Fibroblast of lung (primary cell): ENCODE measurements at regions not wholly inside any gene's neighbourhood (a gene's known extent, or its start where the extent isn't known, plus 50 kb on each side); places are given as distances from the start of the nearest gene placed in this dataset.

Experiments used
- DNase-seq, 2 donors: peaks; one replicate each; pipeline versions ENCODE4 v3.0.0 to v3.0.0-alpha.2; 2010; ENCODE audit warnings: low read depth in 2 of 2
- H2AFZ ChIP-seq: 2 replicates; pipeline ENCODE4 v1.5.1; 2012; ENCODE audit warnings: low read length, control low read depth, inconsistent platforms
- H3K27ac ChIP-seq: 2 replicates; pipeline ENCODE4 v1.5.1; 2011; ENCODE audit warnings: low read length, control low read depth; ENCODE audit not compliant: insufficient read depth
- H3K27me3 ChIP-seq: 2 replicates; pipeline ENCODE4 v1.5.1; 2011; ENCODE audit warnings: mild to moderate bottlenecking, low read length; ENCODE audit not compliant: control insufficient read depth, insufficient read depth
- H3K36me3 ChIP-seq: 2 replicates; pipeline ENCODE4 v1.5.1; 2011; ENCODE audit warnings: low read length; ENCODE audit not compliant: control insufficient read depth, insufficient read depth
- H3K4me1 ChIP-seq: 2 replicates; pipeline ENCODE4 v1.5.1; 2011; ENCODE audit warnings: low read length; ENCODE audit not compliant: control insufficient read depth, insufficient read depth; ENCODE audit errors: extremely low read depth
- H3K4me2 ChIP-seq: 2 replicates; pipeline ENCODE4 v1.5.1; 2011; ENCODE audit warnings: low read length, control low read depth; ENCODE audit not compliant: insufficient read depth; ENCODE audit errors: extremely low read depth
- H3K4me3 ChIP-seq, 4 experiments: fragments of 200-600 bp in 1 of 4; sonication (generic) in 1 of 4; replicated peaks in 1 of 4; 2 replicates each; pipeline ENCODE4 v1.5.1; 2011 to 2016; ENCODE audit warnings: low read length in 4 of 4, low read depth in 3 of 4, mild to moderate bottlenecking in 3 of 4, control low read depth in 2 of 4, inconsistent platforms in 1 of 4, mixed read lengths in 1 of 4; ENCODE audit not compliant: insufficient read depth in 1 of 4; ENCODE audit errors: control extremely low read depth in 1 of 4
- H3K79me2 ChIP-seq: 2 replicates; pipeline ENCODE4 v1.5.1; 2012; ENCODE audit warnings: mild to moderate bottlenecking, low read length, inconsistent platforms; ENCODE audit not compliant: control insufficient read depth, insufficient read depth
- H3K9ac ChIP-seq: 2 replicates; pipeline ENCODE4 v1.5.1; 2011; ENCODE audit warnings: mild to moderate bottlenecking, low read length, control low read depth; ENCODE audit not compliant: insufficient read depth
- H3K9me3 ChIP-seq: 2 replicates; pipeline ENCODE4 v1.5.1; 2012; ENCODE audit warnings: low read depth, low read length; ENCODE audit not compliant: control insufficient read depth, insufficient read depth
- H4K20me1 ChIP-seq: 2 replicates; pipeline ENCODE4 v1.5.1; 2011; ENCODE audit warnings: low read length; ENCODE audit not compliant: control insufficient read depth, insufficient read depth; ENCODE audit errors: extremely low read depth
- EZH2 ChIP-seq: IDR thresholded peaks from 2 replicates; pipeline ENCODE4 v1.5.1; 2012; ENCODE audit warnings: low read length, control low read depth, mild to moderate bottlenecking; ENCODE audit errors: missing control alignments
- TF ChIP-seq, protein P1 (sequence below), 2 donors: IDR thresholded peaks in 1 of 2; conservative IDR thresholded peaks in 1 of 2; 1 replicate in 1 of 2; 2 replicates in 1 of 2; pipeline ENCODE4 v1.5.1; 2011 to 2012; ENCODE audit warnings: low read length in 2 of 2, control low read depth in 1 of 2, inconsistent platforms in 1 of 2, low read depth in 1 of 2, mild to moderate bottlenecking in 1 of 2

- Histone ChIP-seq H2AFZ (no peak overlapping the region), H3K4me2 (no peak overlapping the region), H3K27me3 (no peaks in the 10 kb centered on the region), H3K79me2 (no peaks in the 10 kb centered on the region), H3K36me3 (no peaks in the 10 kb centered on the region), H3K4me1 (no peaks in the 10 kb centered on the region), H4K20me1 (no peaks in the 10 kb centered on the region), H3K9ac (no peak overlapping the region), H3K9me3 (no peaks in the 10 kb centered on the region), H3K27ac (no peak overlapping the region), H3K4me3 (no peak overlapping the region)
- TF ChIP-seq, protein P1, sequence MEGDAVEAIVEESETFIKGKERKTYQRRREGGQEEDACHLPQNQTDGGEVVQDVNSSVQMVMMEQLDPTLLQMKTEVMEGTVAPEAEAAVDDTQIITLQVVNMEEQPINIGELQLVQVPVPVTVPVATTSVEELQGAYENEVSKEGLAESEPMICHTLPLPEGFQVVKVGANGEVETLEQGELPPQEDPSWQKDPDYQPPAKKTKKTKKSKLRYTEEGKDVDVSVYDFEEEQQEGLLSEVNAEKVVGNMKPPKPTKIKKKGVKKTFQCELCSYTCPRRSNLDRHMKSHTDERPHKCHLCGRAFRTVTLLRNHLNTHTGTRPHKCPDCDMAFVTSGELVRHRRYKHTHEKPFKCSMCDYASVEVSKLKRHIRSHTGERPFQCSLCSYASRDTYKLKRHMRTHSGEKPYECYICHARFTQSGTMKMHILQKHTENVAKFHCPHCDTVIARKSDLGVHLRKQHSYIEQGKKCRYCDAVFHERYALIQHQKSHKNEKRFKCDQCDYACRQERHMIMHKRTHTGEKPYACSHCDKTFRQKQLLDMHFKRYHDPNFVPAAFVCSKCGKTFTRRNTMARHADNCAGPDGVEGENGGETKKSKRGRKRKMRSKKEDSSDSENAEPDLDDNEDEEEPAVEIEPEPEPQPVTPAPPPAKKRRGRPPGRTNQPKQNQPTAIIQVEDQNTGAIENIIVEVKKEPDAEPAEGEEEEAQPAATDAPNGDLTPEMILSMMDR (conservative IDR thresholded peaks at IDR 0.05 in 1 of 2, IDR thresholded peaks at IDR 0.05 in 1 of 2; ENCODE audit: low read depth in 1 of 2, low read length in 2 of 2): no peak
- no peak for TF ChIP-seq EZH2
- no peak for DNase-seq
Observed at GRCh38 chr6:139494376-139494990, 120.0 kb upstream of the CITED2 start.

GRCh38 chr6:139490482-139490881, 116.0 kb upstream of the CITED2 start:
- Histone ChIP-seq H4K20me1 (no peaks in the 10 kb centered on the region), H3K4me3 (no peak overlapping the region), H3K27me3 (no peaks in the 10 kb centered on the region), H3K4me2 (no peak overlapping the region), H3K79me2 (no peaks in the 10 kb centered on the region), H3K27ac (no peak overlapping the region), H2AFZ (peak overlapping the region; percentile 58), H3K36me3 (no peaks in the 10 kb centered on the region), H3K4me1 (no peaks in the 10 kb centered on the region), H3K9ac (no peak overlapping the region), H3K9me3 (no peaks in the 10 kb centered on the region)
- peak in 1 of 2 donors; percentile 51 for DNase-seq
- TF ChIP-seq, protein P1 (conservative IDR thresholded peaks at IDR 0.05 in 1 of 2, IDR thresholded peaks at IDR 0.05 in 1 of 2; ENCODE audit: low read depth in 1 of 2, low read length in 2 of 2): no peak
- TF ChIP-seq EZH2: no peak

- Histone ChIP-seq H3K9me3 (no peaks in the 10 kb centered on the region), H3K27me3 (no peaks in the 10 kb centered on the region), H4K20me1 (no peaks in the 10 kb centered on the region), H3K4me1 (peaks cover 2% of the 10 kb centered on the region), H3K36me3 (no peaks in the 10 kb centered on the region), H3K9ac (no peak overlapping the region), H3K4me2 (no peak overlapping the region), H2AFZ (no peak overlapping the region), H3K4me3 (no peak overlapping the region), H3K79me2 (no peaks in the 10 kb centered on the region), H3K27ac (no peak overlapping the region)
- TF ChIP-seq, protein P1 (conservative IDR thresholded peaks at IDR 0.05 in 1 of 2, IDR thresholded peaks at IDR 0.05 in 1 of 2; ENCODE audit: low read depth in 1 of 2, low read length in 2 of 2): no peak
- TF ChIP-seq EZH2: no peak
- no peak for DNase-seq
Observed at GRCh38 chr6:139486476-139486799, 112.0 kb upstream of the CITED2 start.
